IMR-90 (cell line): ENCODE measurements at regions not wholly inside any gene's neighbourhood (a gene's known extent, or its start where the extent isn't known, plus 50 kb on each side); places are given as distances from the start of the nearest gene placed in this dataset.

Experiments used
- ATAC-seq: fragments of 200-7000 bp; cut with Tn5 transposase; 2 replicates; pipeline ENCODE4 v1.9.1; 2020; ENCODE audit warnings: low read depth, mild to moderate bottlenecking, moderate library complexity
- BruUV-seq: library from RNA; stranded (reverse); fragments of 400-500 nt; replicated peaks from 2 replicates; lab custom pipeline; 2021; lab: Mats Ljungman, UMichigan
- CTCF ChIA-PET: fragments of 300-600 bp; formaldehyde crosslinking; extraction: SDS; loops from one replicate; lab custom pipeline; 2021; ENCODE audit warnings: antibody characterized with exemption; lab: Yijun Ruan, JAX
- POLR2A ChIA-PET: fragments of 300-600 bp; sonication (Branson Sonifier 250); formaldehyde crosslinking; loops from one replicate; lab custom pipeline; 2022; ENCODE audit warnings: antibody characterized with exemption; ENCODE audit not compliant: unreplicated experiment; lab: Charles Lee
- DNase-seq: peaks from one replicate; pipeline ENCODE4 v3.0.0; 2013
- H2AFZ ChIP-seq: replicated peaks from 2 replicates; pipeline ENCODE3; 2013; ENCODE audit warnings: low read length, mild to moderate bottlenecking; ENCODE audit not compliant: poor library complexity
- H2AK5ac ChIP-seq: 2 replicates; pipeline ENCODE4 v1.6.1; 2013; ENCODE audit warnings: low read depth, low read length, inconsistent platforms
- H2AK9ac ChIP-seq: replicated peaks from 2 replicates; pipeline ENCODE3; 2013; ENCODE audit warnings: mild to moderate bottlenecking, low read depth, low read length, moderate library complexity; ENCODE audit not compliant: poor library complexity
- H2BK120ac ChIP-seq: 2 replicates; pipeline ENCODE4 v1.6.1; 2013; ENCODE audit warnings: low read depth, low read length, inconsistent platforms
- H2BK15ac ChIP-seq: 3 replicates; pipeline ENCODE4 v1.6.1; 2013; ENCODE audit warnings: low read depth, low read length, inconsistent platforms
- H2BK20ac ChIP-seq: 2 replicates; pipeline ENCODE4 v1.6.1; 2013; ENCODE audit warnings: low read depth, mild to moderate bottlenecking, inconsistent platforms, low read length, moderate library complexity
- H2BK5ac ChIP-seq: 2 replicates; pipeline ENCODE4 v1.6.1; 2013; ENCODE audit warnings: mild to moderate bottlenecking, low read depth, low read length, inconsistent platforms; ENCODE audit not compliant: poor library complexity, severe bottlenecking
- H3K14ac ChIP-seq: replicated peaks from 2 replicates; pipeline ENCODE4 v1.6.1; 2013; ENCODE audit warnings: low read depth, low read length, inconsistent platforms
- H3K18ac ChIP-seq: 2 replicates; pipeline ENCODE4 v1.6.1; 2013; ENCODE audit warnings: low read depth, low read length, control low read depth
- H3K23ac ChIP-seq: 2 replicates; pipeline ENCODE4 v1.6.1; 2013; ENCODE audit warnings: low read depth, low read length, inconsistent platforms
- H3K27ac ChIP-seq: 2 replicates; pipeline ENCODE4 v1.5.1; 2013; ENCODE audit warnings: mild to moderate bottlenecking, control low read depth, low read length; ENCODE audit not compliant: insufficient read depth
- H3K27me3 ChIP-seq: 2 replicates; pipeline ENCODE4 v1.6.1; 2013; ENCODE audit warnings: low read length; ENCODE audit not compliant: control insufficient read depth, insufficient read depth
- H3K36me3 ChIP-seq: 2 replicates; pipeline ENCODE4 v1.6.1; 2013; ENCODE audit warnings: low read length, mixed read lengths; ENCODE audit not compliant: control insufficient read depth, insufficient read depth
- H3K4ac ChIP-seq: 2 replicates; pipeline ENCODE4 v1.6.1; 2013; ENCODE audit warnings: low read depth, low read length, inconsistent platforms
- H3K4me1 ChIP-seq: 2 replicates; pipeline ENCODE4 v1.6.1; 2013; ENCODE audit warnings: low read length, mixed read lengths; ENCODE audit not compliant: control insufficient read depth, insufficient read depth
- H3K4me2 ChIP-seq: 2 replicates; pipeline ENCODE4 v1.6.1; 2013; ENCODE audit warnings: low read depth, mild to moderate bottlenecking, control low read depth, low read length, moderate library complexity
- H3K4me3 ChIP-seq: 2 replicates; pipeline ENCODE4 v1.5.1; 2013; ENCODE audit warnings: low read depth, mild to moderate bottlenecking, control low read depth, low read length, moderate library complexity; ENCODE audit not compliant: insufficient read depth
- H3K56ac ChIP-seq: 2 replicates; pipeline ENCODE4 v1.6.1; 2013; ENCODE audit warnings: low read length, inconsistent platforms; ENCODE audit not compliant: insufficient read depth; ENCODE audit errors: extremely low read depth
- H3K79me1 ChIP-seq, 2 experiments: 2 replicates each; pipeline ENCODE4 v1.6.1; 2013; ENCODE audit warnings: low read length in 2 of 2, inconsistent platforms in 1 of 2, low read depth in 1 of 2
- H3K9ac ChIP-seq: 2 replicates; pipeline ENCODE4 v1.6.1; 2013; ENCODE audit warnings: low read depth, low read length, control low read depth
- H3K9me1 ChIP-seq: 2 replicates; pipeline ENCODE4 v1.6.1; 2013; ENCODE audit warnings: low read length, inconsistent platforms; ENCODE audit not compliant: insufficient read depth
- H3K9me3 ChIP-seq: 2 replicates; pipeline ENCODE4 v1.6.1; 2013; ENCODE audit warnings: low read length; ENCODE audit not compliant: control insufficient read depth, insufficient read depth
- H4K20me1 ChIP-seq: 2 replicates; pipeline ENCODE4 v1.6.1; 2013; ENCODE audit warnings: low read length, inconsistent platforms; ENCODE audit not compliant: insufficient read depth
- H4K5ac ChIP-seq: 2 replicates; pipeline ENCODE4 v1.6.1; 2013; ENCODE audit warnings: mild to moderate bottlenecking, low read depth, low read length, control low read depth
- H4K8ac ChIP-seq, 2 experiments: 2 replicates each; pipeline ENCODE4 v1.6.1; 2013; ENCODE audit warnings: low read depth in 2 of 2, low read length in 2 of 2, control low read depth in 1 of 2, inconsistent platforms in 1 of 2
- H4K91ac ChIP-seq: 2 replicates; pipeline ENCODE4 v1.6.1; 2013; ENCODE audit warnings: low read depth, low read length, inconsistent platforms; ENCODE audit not compliant: insufficient read depth
- BHLHE40 ChIP-seq: fragments of 150-350 bp; IDR thresholded peaks from 2 replicates; pipeline ENCODE4 v1.6.1; 2016; ENCODE audit warnings: mild to moderate bottlenecking, low read depth, low read length
- CEBPB ChIP-seq: IDR thresholded peaks from 2 replicates; pipeline ENCODE4 v1.6.1; 2012; ENCODE audit warnings: low read depth, low read length, improper control_type of control experiment
- POLR2A ChIP-seq: IDR thresholded peaks from 2 replicates; pipeline ENCODE4 v1.6.1; 2012; ENCODE audit warnings: mild to moderate bottlenecking, low read depth, low read length
- RAD21 ChIP-seq: IDR thresholded peaks from 2 replicates; pipeline ENCODE4 v1.6.1; 2012; ENCODE audit warnings: low read length, improper control_type of control experiment
- SMC3 ChIP-seq: fragments of 150-350 bp; IDR thresholded peaks from 2 replicates; pipeline ENCODE4 v1.6.1; 2016; ENCODE audit warnings: low read depth, mild to moderate bottlenecking, antibody characterized with exemption, low read length, moderate library complexity
- WGBS, 2 experiments: methylation state at CpG; one replicate each; pipeline versions ENCODE4 v1.1.5 to v1.1.7; 2013; ENCODE audit warnings: missing lambda C conversion rate in 2 of 2; ENCODE audit not compliant: insufficient read length in 1 of 2; ENCODE audit errors: extremely low coverage in 2 of 2; 5-methylcytosine and 5-hydroxymethylcytosine counted together
- dilution Hi-C: fragments of 300-500 bp; cut with HindIII; formaldehyde crosslinking; loops from one replicate; pipeline ENCODE4 v1.14.3; 2018; ENCODE audit warnings: low sequenced_read_pairs; ENCODE audit not compliant: unreplicated experiment
- in situ Hi-C: fragments of 300-500 bp; cut with MboI; formaldehyde crosslinking; loops from 3 replicates; pipeline ENCODE4 v1.14.3; 2019; ENCODE audit warnings: low sequenced_read_pairs, inconsistent platforms, mixed read lengths
- intact Hi-C: fragments of 100-400 bp; cut with micrococcal nuclease; formaldehyde crosslinking; loops from 2 replicates; pipeline ENCODE4 v1.10.0; 2022

GRCh38 chr11:16605894-16606783, 132.3 kb upstream of the C11orf58 start (continued):
- TF ChIP-seq BHLHE40 (no peak), RAD21 (peak; percentile 93), CEBPB (no peak), POLR2A (peak; percentile 23; the same call in 1 of the 2 replicates)

- Histone ChIP-seq H3K9ac (peak overlapping the region; percentile 89), H2BK15ac (peak overlapping the region; percentile 80; the same call in 2 of the 3 replicates), H2AFZ (peak overlapping the region; percentile 93), H3K36me3 (no peaks in the 10 kb centered on the region), H3K9me3 (no peaks in the 10 kb centered on the region), H3K14ac (peak overlapping the region; percentile 96), H3K23ac (peak overlapping the region; percentile 85), H3K4me3 (peak overlapping the region; percentile 67), H3K79me1 (peaks cover 6 to 31% of the 10 kb centered on the region in 2 experiments; a peak in 3 of 4 replicates), H3K4me1 (peaks cover 10% of the 10 kb centered on the region), H3K4ac (peak overlapping the region; percentile 97), H3K18ac (peak overlapping the region; percentile 96), H2BK5ac (peak overlapping the region; percentile 84), H3K27ac (peak overlapping the region; percentile 93), H4K91ac (peak overlapping the region; percentile 95), H4K20me1 (no peaks in the 10 kb centered on the region), H3K4me2 (peak overlapping the region; percentile 78), H2AK5ac (peak overlapping the region; percentile 32), H2BK120ac (peak overlapping the region; percentile 80), H3K56ac (peak overlapping the region; percentile 84), H3K9me1 (peaks cover 6% of the 10 kb centered on the region; the same call in 1 of the 2 replicates), H2BK20ac (peak overlapping the region; percentile 45), H4K8ac (peak overlapping the region; percentile 29 to 65), H4K5ac (peak overlapping the region; percentile 61), H2AK9ac (peak overlapping the region; percentile 95), H3K27me3 (no peaks in the 10 kb centered on the region)
- ChIA-PET CTCF (interaction anchor here (0.8 kb wide), 1 partner anchor 136 kb away, joined by 3 read pairs; no protein-coding TSS in a partner anchor), POLR2A (interaction anchor here (0.6 to 3.6 kb wide), 4 partner anchors 223 to 1531 kb away, joined by 4 to 22 read pairs (median 4); no protein-coding TSS in a partner anchor)
- in situ Hi-C loops: loop anchor here (5.0 to 10.0 kb wide), 2 partner anchors 621 to 963 kb away; no protein-coding TSS in a partner anchor
- intact Hi-C loops: loop anchor here (5.0 to 10.0 kb wide), 3 partner anchors 93 to 693 kb away; no protein-coding TSS in a partner anchor
- no peak for TF ChIP-seq SMC3
- TF ChIP-seq RAD21: peak; percentile 10; the same call in 1 of the 2 replicates
- BruUV-seq: no TSS peak
- ATAC-seq (peak; percentile 1; the same call in 1 of the 2 replicates), DNase-seq (peak; percentile 44)
- dilution Hi-C loops: no loop called here
- 0% methylated on average over 3 of the region's 32 CpGs; no CpG with 5 or more reads in 1 of the 2 experiments for WGBS, 2 experiments
These were observed 133.0 kb upstream of the C11orf58 start for GRCh38 chr11:16605389-16605893.
